Liver (tissue), 8 donors: ENCODE measurements at regions not wholly inside any gene's neighbourhood (a gene's known extent, or its start where the extent isn't known, plus 50 kb on each side); places are given as distances from the start of the nearest gene placed in this dataset.

Source experiments
- DNase-seq: peaks from one replicate; pipeline ENCODE4 v3.0.0-alpha.2; 2017; ENCODE audit warnings: low spot score
- H3K27ac ChIP-seq, 2 donors: one replicate each; pipeline ENCODE4 v1.7.0; 2013; ENCODE audit warnings: inconsistent platforms in 2 of 2, low read length in 2 of 2, control low read depth in 1 of 2, low read depth in 1 of 2, mild to moderate bottlenecking in 1 of 2
- H3K27me3 ChIP-seq, 4 donors: one replicate each; pipeline versions ENCODE4 v1.6.1 to v1.7.0; 2013; ENCODE audit warnings: low read length in 3 of 4, inconsistent platforms in 1 of 4, mild to moderate bottlenecking in 1 of 4, moderate library complexity in 1 of 4; ENCODE audit not compliant: control insufficient read depth in 4 of 4, insufficient read depth in 4 of 4
- H3K36me3 ChIP-seq, 4 donors: one replicate each; pipeline versions ENCODE4 v1.6.1 to v1.7.0; 2013; ENCODE audit warnings: low read length in 3 of 4, mild to moderate bottlenecking in 3 of 4, low read depth in 1 of 4, moderate library complexity in 1 of 4; ENCODE audit not compliant: control insufficient read depth in 4 of 4, insufficient read depth in 3 of 4
- H3K4me1 ChIP-seq, 4 donors: one replicate each; pipeline versions ENCODE4 v1.6.1 to v1.7.0; 2013; ENCODE audit warnings: low read length in 3 of 4, mild to moderate bottlenecking in 3 of 4, moderate library complexity in 1 of 4; ENCODE audit not compliant: control insufficient read depth in 4 of 4, insufficient read depth in 4 of 4
- H3K4me3 ChIP-seq, 3 donors: one replicate each; pipeline versions ENCODE4 v1.6.1 to v1.7.0; 2013; ENCODE audit warnings: low read length in 3 of 3, control low read depth in 1 of 3, low read depth in 1 of 3, mild to moderate bottlenecking in 1 of 3
- H3K9ac ChIP-seq, 2 donors: one replicate each; pipeline ENCODE4 v1.7.0; 2013; ENCODE audit warnings: low read length in 2 of 2, mild to moderate bottlenecking in 2 of 2, moderate library complexity in 2 of 2, control low read depth in 1 of 2, low read depth in 1 of 2
- H3K9me3 ChIP-seq, 4 donors: one replicate each; pipeline versions ENCODE4 v1.6.1 to v1.7.0; 2013; ENCODE audit warnings: low read length in 3 of 4; ENCODE audit not compliant: control insufficient read depth in 4 of 4
- ATF3 ChIP-seq: IDR thresholded peaks from 2 replicates; pipeline ENCODE4 v1.6.1; 2016; ENCODE audit warnings: antibody characterized with exemption
- CTCF ChIP-seq: fragments of 150-350 bp; IDR thresholded peaks from 2 replicates; pipeline ENCODE4 v1.5.1; 2017; ENCODE audit warnings: improper control_type of control experiment, low read depth, low read length; ENCODE audit not compliant: missing input control
- EGR1 ChIP-seq, 2 donors: IDR thresholded peaks; 2 replicates each; pipeline ENCODE4 v1.6.1; 2016 to 2018; ENCODE audit warnings: antibody characterized with exemption in 2 of 2, low read depth in 2 of 2
- FOXA1 ChIP-seq: IDR thresholded peaks from 2 replicates; pipeline ENCODE4 v1.6.1; 2016; ENCODE audit warnings: antibody characterized with exemption
- FOXA2 ChIP-seq: IDR thresholded peaks from 2 replicates; pipeline ENCODE4 v1.6.1; 2016; ENCODE audit warnings: antibody characterized with exemption
- GABPA ChIP-seq, 2 donors: IDR thresholded peaks in 1 of 2; conservative IDR thresholded peaks in 1 of 2; 2 replicates each; pipeline ENCODE4 v1.6.1; 2016; ENCODE audit warnings: antibody characterized with exemption in 2 of 2, mild to moderate bottlenecking in 1 of 2, moderate library complexity in 1 of 2
- HNF4A ChIP-seq, 2 donors: conservative IDR thresholded peaks; 2 replicates each; pipeline ENCODE4 v1.6.1; 2016; ENCODE audit warnings: antibody characterized with exemption in 2 of 2, mild to moderate bottlenecking in 2 of 2
- HNF4G ChIP-seq: IDR thresholded peaks from 2 replicates; pipeline ENCODE4 v1.6.1; 2016; ENCODE audit warnings: antibody characterized with exemption
- JUND ChIP-seq, 2 donors: IDR thresholded peaks; 2 replicates each; pipeline ENCODE4 v1.6.1; 2016; ENCODE audit warnings: antibody characterized with exemption in 2 of 2
- MAX ChIP-seq: IDR thresholded peaks from 2 replicates; pipeline ENCODE4 v1.6.1; 2016; ENCODE audit warnings: antibody characterized with exemption
- NR2F2 ChIP-seq: IDR thresholded peaks from 2 replicates; pipeline ENCODE4 v1.6.1; 2016; ENCODE audit warnings: antibody characterized with exemption
- RAD21 ChIP-seq, 2 donors: IDR thresholded peaks; 2 replicates each; pipeline ENCODE4 v1.6.1; 2016; ENCODE audit warnings: antibody characterized with exemption in 2 of 2, mild to moderate bottlenecking in 2 of 2
- REST ChIP-seq: IDR thresholded peaks from 2 replicates; pipeline ENCODE4 v1.6.1; 2016; ENCODE audit warnings: antibody characterized with exemption, mild to moderate bottlenecking
- RXRA ChIP-seq, 2 donors: IDR thresholded peaks; 2 replicates each; pipeline ENCODE4 v1.6.1; 2017 to 2018; ENCODE audit warnings: antibody characterized with exemption in 2 of 2, mild to moderate bottlenecking in 1 of 2
- SP1 ChIP-seq: IDR thresholded peaks from 2 replicates; pipeline ENCODE4 v1.6.1; 2018; ENCODE audit warnings: antibody characterized with exemption, mild to moderate bottlenecking
- TAF1 ChIP-seq: conservative IDR thresholded peaks from 2 replicates; pipeline ENCODE4 v1.6.1; 2016; ENCODE audit warnings: antibody characterized with exemption, mild to moderate bottlenecking
- YY1 ChIP-seq: IDR thresholded peaks from 2 replicates; pipeline ENCODE4 v1.6.1; 2016; ENCODE audit warnings: antibody characterized with exemption, mild to moderate bottlenecking
- ZBTB33 ChIP-seq: IDR thresholded peaks from 2 replicates; pipeline ENCODE4 v1.6.1; 2016; ENCODE audit warnings: antibody characterized with exemption
- WGBS: extraction: QIAGEN DNeasy Blood & Tissue Kit; methylation state at CpG from one replicate; pipeline ENCODE4 v1.1.7; 2013; 5-methylcytosine and 5-hydroxymethylcytosine counted together
- donor health status: healthy.
- donor health status: healthy.
- donor health status: healthy.
- donor health status: healthy.
- donor health status: healthy.

GRCh38 chr13:30846311-30846710, 59.8 kb upstream of the MEDAG start:
- no peaks in the 10 kb centered on the region for H3K9me3 ChIP-seq
- no peaks in the 10 kb centered on the region for H3K4me1 ChIP-seq
- no peak overlapping the region for H3K4me3 ChIP-seq
- H3K9ac ChIP-seq: no peak overlapping the region
- H3K27me3 ChIP-seq: no peaks in the 10 kb centered on the region
- WGBS: 91% methylated on average over 2 of the region's 2 CpGs
- no peak overlapping the region for H3K27ac ChIP-seq
- TF ChIP-seq JUND (IDR thresholded peaks at IDR 0.05) (no peak), FOXA2 (no peak), RAD21 (IDR thresholded peaks at IDR 0.05) (no peak), RXRA (IDR thresholded peaks at IDR 0.05) (no peak), REST (no peak), NR2F2 (no peak), YY1 (no peak), GABPA (IDR thresholded peaks at IDR 0.05 in 1 of 2, conservative IDR thresholded peaks at IDR 0.05 in 1 of 2) (no peak), EGR1 (IDR thresholded peaks at IDR 0.05; ENCODE audit: low read depth in 2 of 2) (no peak), ZBTB33 (no peak), MAX (no peak), TAF1 (no peak), HNF4G (no peak), HNF4A (conservative IDR thresholded peaks at IDR 0.05) (no peak), ATF3 (no peak), SP1 (no peak), CTCF (no peak), FOXA1 (no peak)
- H3K36me3 ChIP-seq: no peaks in the 10 kb centered on the region
- DNase-seq: no peak
